Smooth muscle cell (in vitro differentiated cells): ENCODE measurements at regions not wholly inside any gene's neighbourhood (a gene's known extent, or its start where the extent isn't known, plus 50 kb on each side); places are given as distances from the start of the nearest gene placed in this dataset.

Experiments used
- DNase-seq: peaks from one replicate; lab custom pipeline; 2025; ENCODE audit not compliant: unreplicated experiment; lab: John Stamatoyannopoulos, UW
- H2AFZ ChIP-seq: fragments of 200-600 bp; sonication (generic); 2 replicates; pipeline ENCODE4 v1.6.0; 2016; ENCODE audit warnings: antibody characterized with exemption, low read depth, mild to moderate bottlenecking
- H3F3A ChIP-seq: fragments of 200-600 bp; sonication (generic); 2 replicates; pipeline ENCODE4 v1.6.0; 2017; ENCODE audit warnings: antibody characterized with exemption, low read depth
- H3K27ac ChIP-seq: fragments of 200-600 bp; sonication (generic); 2 replicates; pipeline ENCODE4 v1.5.1; 2016; ENCODE audit warnings: low read depth, mild to moderate bottlenecking
- H3K27me3 ChIP-seq: fragments of 200-600 bp; sonication (generic); 2 replicates; pipeline ENCODE4 v1.6.1; 2016; ENCODE audit warnings: low read depth, mild to moderate bottlenecking
- H3K36me3 ChIP-seq: fragments of 200-600 bp; sonication (generic); 2 replicates; pipeline ENCODE4 v1.5.1; 2016; ENCODE audit warnings: low read depth
- H3K4me1 ChIP-seq: fragments of 200-600 bp; sonication (generic); 2 replicates; pipeline ENCODE4 v1.5.1; 2016; ENCODE audit warnings: low read depth
- H3K4me2 ChIP-seq: fragments of 200-600 bp; sonication (generic); 2 replicates; pipeline ENCODE4 v1.6.0; 2016; ENCODE audit warnings: mild to moderate bottlenecking
- H3K4me3 ChIP-seq: fragments of 200-600 bp; sonication (generic); 2 replicates; pipeline ENCODE4 v1.5.1; 2016; ENCODE audit warnings: mild to moderate bottlenecking
- H3K79me2 ChIP-seq: fragments of 200-600 bp; sonication (generic); 2 replicates; pipeline ENCODE4 v1.6.0; 2016; ENCODE audit warnings: low read depth, mild to moderate bottlenecking
- H3K9ac ChIP-seq: fragments of 200-600 bp; sonication (generic); 2 replicates; pipeline ENCODE4 v1.6.0; 2016; ENCODE audit warnings: low read depth
- H3K9me3 ChIP-seq: fragments of 200-600 bp; sonication (generic); replicated peaks from 2 replicates; pipeline ENCODE4 v1.5.1; 2016; ENCODE audit warnings: low read depth
- H4K20me1 ChIP-seq: fragments of 200-600 bp; sonication (generic); 2 replicates; pipeline ENCODE4 v1.6.0; 2016; ENCODE audit warnings: low read depth
- WGBS: methylation state at CpG from one replicate; pipeline ENCODE4 v1.1.7; 2016; ENCODE audit warnings: low lambda C conversion rate; 5-methylcytosine and 5-hydroxymethylcytosine counted together
- TF ChIP-seq, protein P1 (sequence below): fragments of 200-600 bp; sonication (generic); IDR thresholded peaks from 2 replicates; pipeline ENCODE4 v1.5.1; 2017; ENCODE audit warnings: borderline replicate concordance, mild to moderate bottlenecking, antibody characterized with exemption; ENCODE audit not compliant: insufficient read depth, poor library complexity, severe bottlenecking

GRCh38 chr13:85544756-85545155 lies 254.5 kb downstream of the SLITRK6 start:
- Histone ChIP-seq H2AFZ (no peak overlapping the region), H3K4me3 (no peak overlapping the region), H3K9ac (no peak overlapping the region), H3K27me3 (no peaks in the 10 kb centered on the region), H3F3A (no peaks in the 10 kb centered on the region), H3K27ac (no peak overlapping the region), H4K20me1 (no peaks in the 10 kb centered on the region), H3K9me3 (no peaks in the 10 kb centered on the region), H3K79me2 (no peaks in the 10 kb centered on the region), H3K4me2 (no peak overlapping the region), H3K4me1 (no peaks in the 10 kb centered on the region), H3K36me3 (no peaks in the 10 kb centered on the region)
- DNase-seq, result no peak
- TF ChIP-seq, protein P1, sequence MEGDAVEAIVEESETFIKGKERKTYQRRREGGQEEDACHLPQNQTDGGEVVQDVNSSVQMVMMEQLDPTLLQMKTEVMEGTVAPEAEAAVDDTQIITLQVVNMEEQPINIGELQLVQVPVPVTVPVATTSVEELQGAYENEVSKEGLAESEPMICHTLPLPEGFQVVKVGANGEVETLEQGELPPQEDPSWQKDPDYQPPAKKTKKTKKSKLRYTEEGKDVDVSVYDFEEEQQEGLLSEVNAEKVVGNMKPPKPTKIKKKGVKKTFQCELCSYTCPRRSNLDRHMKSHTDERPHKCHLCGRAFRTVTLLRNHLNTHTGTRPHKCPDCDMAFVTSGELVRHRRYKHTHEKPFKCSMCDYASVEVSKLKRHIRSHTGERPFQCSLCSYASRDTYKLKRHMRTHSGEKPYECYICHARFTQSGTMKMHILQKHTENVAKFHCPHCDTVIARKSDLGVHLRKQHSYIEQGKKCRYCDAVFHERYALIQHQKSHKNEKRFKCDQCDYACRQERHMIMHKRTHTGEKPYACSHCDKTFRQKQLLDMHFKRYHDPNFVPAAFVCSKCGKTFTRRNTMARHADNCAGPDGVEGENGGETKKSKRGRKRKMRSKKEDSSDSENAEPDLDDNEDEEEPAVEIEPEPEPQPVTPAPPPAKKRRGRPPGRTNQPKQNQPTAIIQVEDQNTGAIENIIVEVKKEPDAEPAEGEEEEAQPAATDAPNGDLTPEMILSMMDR, result no peak
- 91% methylated on average over 1 of the region's 1 CpG for WGBS

GRCh38 chr13:85543144-85543543 lies 256.1 kb downstream of the SLITRK6 start:
- H3K36me3 ChIP-seq, result no peaks in the 10 kb centered on the region
- H3F3A ChIP-seq, result no peaks in the 10 kb centered on the region
- H3K4me1 ChIP-seq, result no peaks in the 10 kb centered on the region
- no peak for DNase-seq
- H2AFZ ChIP-seq, result no peak overlapping the region
- no peaks in the 10 kb centered on the region for H4K20me1 ChIP-seq
- H3K4me2 ChIP-seq, result no peak overlapping the region
- TF ChIP-seq, protein P1, result no peak
- no peak overlapping the region for H3K4me3 ChIP-seq
- H3K9ac ChIP-seq, result no peak overlapping the region
- WGBS, result 93% methylated on average over 2 of the region's 2 CpGs
- no peaks in the 10 kb centered on the region for H3K9me3 ChIP-seq
- no peaks in the 10 kb centered on the region for H3K79me2 ChIP-seq
- no peaks in the 10 kb centered on the region for H3K27me3 ChIP-seq
- H3K27ac ChIP-seq, result no peak overlapping the region

GRCh38 chr13:85541476-85541875 lies 257.7 kb downstream of the SLITRK6 start:
- Histone ChIP-seq H3K9ac (no peak overlapping the region), H3K27ac (no peak overlapping the region), H2AFZ (no peak overlapping the region), H3K4me1 (no peaks in the 10 kb centered on the region), H3K9me3 (no peaks in the 10 kb centered on the region), H3K4me2 (no peak overlapping the region), H3K36me3 (no peaks in the 10 kb centered on the region), H3K79me2 (no peaks in the 10 kb centered on the region), H3K27me3 (no peaks in the 10 kb centered on the region), H3F3A (no peaks in the 10 kb centered on the region), H4K20me1 (no peaks in the 10 kb centered on the region), H3K4me3 (no peak overlapping the region)
- no peak for DNase-seq
- TF ChIP-seq, protein P1, result no peak
- WGBS, result 84% methylated on average over 2 of the region's 2 CpGs

DNA sequence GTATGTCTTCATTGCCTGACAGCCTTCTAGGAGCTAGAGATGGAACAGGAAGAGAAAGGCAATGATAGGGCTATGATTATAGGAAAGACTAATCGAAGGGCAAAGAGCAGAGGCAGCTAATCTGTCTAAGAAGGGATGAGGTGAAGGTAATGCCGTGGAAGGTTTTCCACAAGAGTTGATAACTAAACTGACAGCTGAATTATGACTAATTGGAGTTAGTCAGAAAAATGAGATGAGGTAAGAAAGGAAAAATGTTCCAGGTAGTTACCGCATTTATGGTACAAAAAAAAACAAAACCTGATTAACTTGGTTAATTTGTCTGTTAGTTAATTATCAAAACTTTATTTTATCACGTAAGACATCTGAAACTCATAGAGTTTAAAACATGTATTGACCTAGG lies 260.3 kb downstream of the SLITRK6 start:
- Histone ChIP-seq H3K4me1 (no peaks in the 10 kb centered on the region), H3K4me2 (no peak overlapping the region), H3K4me3 (no peak overlapping the region), H3K27ac (no peak overlapping the region), H3K79me2 (no peaks in the 10 kb centered on the region), H2AFZ (no peak overlapping the region), H3K36me3 (no peaks in the 10 kb centered on the region), H3K9ac (no peak overlapping the region), H3F3A (no peaks in the 10 kb centered on the region), H4K20me1 (no peaks in the 10 kb centered on the region), H3K9me3 (no peaks in the 10 kb centered on the region), H3K27me3 (no peaks in the 10 kb centered on the region)
- no peak for DNase-seq
- WGBS, result 79% methylated on average over 4 of the region's 4 CpGs
- TF ChIP-seq, protein P1, result no peak
